Parathyroid adenoma (tissue), 2 donors: ENCODE measurements at regions not wholly inside any gene's neighbourhood (a gene's known extent, or its start where the extent isn't known, plus 50 kb on each side); places are given as distances from the start of the nearest gene placed in this dataset.
A peak's percentile ranks its signal among the peaks of the same experiment; 100 is the strongest.

Experiments
- H2AFZ ChIP-seq: fragments of 300-600 bp; sonication (generic); one replicate; pipeline ENCODE4 v1.7.0; 2017; ENCODE audit warnings: antibody characterized with exemption, mild to moderate bottlenecking
- H3K27ac ChIP-seq: fragments of 300-600 bp; sonication (generic); one replicate; pipeline ENCODE4 v1.7.0; 2017
- H3K27me3 ChIP-seq: fragments of 300-600 bp; sonication (generic); one replicate; pipeline ENCODE4 v1.7.0; 2017; ENCODE audit warnings: low read length; ENCODE audit not compliant: control insufficient read depth, insufficient read depth
- H3K36me3 ChIP-seq: fragments of 300-600 bp; sonication (generic); one replicate; pipeline ENCODE4 v1.7.0; 2017; ENCODE audit warnings: low read length; ENCODE audit not compliant: control insufficient read depth, insufficient read depth
- H3K4me1 ChIP-seq: fragments of 300-600 bp; sonication (generic); one replicate; pipeline ENCODE4 v1.7.0; 2017; ENCODE audit warnings: control low read depth
- H3K4me2 ChIP-seq: fragments of 300-600 bp; sonication (generic); one replicate; pipeline ENCODE4 v1.7.0; 2017; ENCODE audit warnings: low read length
- H3K4me3 ChIP-seq: fragments of 300-600 bp; sonication (generic); one replicate; pipeline ENCODE4 v1.7.0; 2017; ENCODE audit warnings: low read depth, low read length
- H3K79me2 ChIP-seq: fragments of 300-600 bp; sonication (generic); one replicate; pipeline ENCODE4 v1.7.0; 2017; ENCODE audit warnings: control low read depth
- H3K9ac ChIP-seq: fragments of 300-600 bp; sonication (generic); one replicate; pipeline ENCODE4 v1.7.0; 2017; ENCODE audit warnings: mild to moderate bottlenecking
- H3K9me3 ChIP-seq: fragments of 300-600 bp; sonication (generic); one replicate; pipeline ENCODE4 v1.7.0; 2017; ENCODE audit warnings: low read length; ENCODE audit not compliant: control insufficient read depth
- TF ChIP-seq, protein P1 (sequence below): fragments of 300-600 bp; sonication (generic); IDR thresholded peaks from one replicate; pipeline ENCODE4 v1.7.0; 2017; ENCODE audit warnings: antibody characterized with exemption, mild to moderate bottlenecking
- donor health status: primary hyperparathyroidism.

DNA sequence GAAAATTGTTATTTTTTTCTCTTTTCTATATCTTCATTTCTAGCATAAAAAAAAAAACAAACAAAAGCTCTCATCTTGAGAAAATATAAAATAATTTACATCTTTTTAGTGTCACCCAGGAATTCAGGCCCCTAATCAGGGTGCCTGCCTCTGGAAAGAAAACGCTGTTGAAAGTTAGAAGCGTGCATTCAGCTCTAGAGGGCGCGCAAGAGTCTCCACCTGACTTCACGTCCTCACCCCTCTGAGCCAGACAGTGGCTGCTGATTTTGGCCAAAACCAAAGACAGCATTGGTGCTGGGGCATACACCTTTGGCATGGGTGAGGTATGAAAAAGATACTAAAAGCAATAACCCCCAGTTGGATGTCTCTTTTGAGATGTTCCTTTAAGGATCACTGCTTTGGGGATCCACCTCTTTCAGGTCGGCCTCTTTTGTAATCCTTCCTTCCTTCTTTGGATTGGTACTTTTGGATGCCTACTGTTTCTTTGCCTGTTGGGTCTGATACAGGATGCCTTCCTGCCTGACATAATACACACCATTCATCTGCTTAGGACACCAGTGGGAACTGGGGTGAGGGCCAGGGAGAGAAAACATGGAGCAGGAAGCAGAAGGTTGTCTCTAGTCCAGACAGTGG lies 77.6 kb upstream of the CHRM3 start:
- TF ChIP-seq, protein P1, sequence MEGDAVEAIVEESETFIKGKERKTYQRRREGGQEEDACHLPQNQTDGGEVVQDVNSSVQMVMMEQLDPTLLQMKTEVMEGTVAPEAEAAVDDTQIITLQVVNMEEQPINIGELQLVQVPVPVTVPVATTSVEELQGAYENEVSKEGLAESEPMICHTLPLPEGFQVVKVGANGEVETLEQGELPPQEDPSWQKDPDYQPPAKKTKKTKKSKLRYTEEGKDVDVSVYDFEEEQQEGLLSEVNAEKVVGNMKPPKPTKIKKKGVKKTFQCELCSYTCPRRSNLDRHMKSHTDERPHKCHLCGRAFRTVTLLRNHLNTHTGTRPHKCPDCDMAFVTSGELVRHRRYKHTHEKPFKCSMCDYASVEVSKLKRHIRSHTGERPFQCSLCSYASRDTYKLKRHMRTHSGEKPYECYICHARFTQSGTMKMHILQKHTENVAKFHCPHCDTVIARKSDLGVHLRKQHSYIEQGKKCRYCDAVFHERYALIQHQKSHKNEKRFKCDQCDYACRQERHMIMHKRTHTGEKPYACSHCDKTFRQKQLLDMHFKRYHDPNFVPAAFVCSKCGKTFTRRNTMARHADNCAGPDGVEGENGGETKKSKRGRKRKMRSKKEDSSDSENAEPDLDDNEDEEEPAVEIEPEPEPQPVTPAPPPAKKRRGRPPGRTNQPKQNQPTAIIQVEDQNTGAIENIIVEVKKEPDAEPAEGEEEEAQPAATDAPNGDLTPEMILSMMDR = peak; percentile 10
- no peaks in the 10 kb centered on the region for H3K27me3 ChIP-seq
- no peaks in the 10 kb centered on the region for H3K36me3 ChIP-seq

DNA sequence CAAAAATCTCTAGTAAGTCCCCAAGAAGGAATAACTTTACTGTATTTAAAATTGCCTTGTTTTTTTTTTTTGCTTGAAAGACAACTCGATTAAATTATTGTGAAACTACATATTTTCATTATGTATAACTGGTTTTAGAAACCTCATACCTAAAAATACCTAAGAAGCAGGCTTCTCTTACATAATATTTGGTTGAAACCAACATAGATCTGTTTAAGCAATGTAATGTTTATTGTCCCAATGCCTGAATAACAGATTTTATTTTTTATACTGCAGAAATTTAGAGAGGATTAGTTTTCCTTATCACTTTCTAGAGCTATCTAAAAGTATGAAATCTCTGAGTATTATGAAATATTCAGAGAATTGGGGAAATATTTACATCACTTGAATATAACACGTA lies 78.5 kb upstream of the CHRM3 start:
- Histone ChIP-seq H3K4me1 (no peaks in the 10 kb centered on the region), H3K9me3 (no peaks in the 10 kb centered on the region), H3K36me3 (no peaks in the 10 kb centered on the region), H3K27ac (no peak overlapping the region), H3K9ac (no peak overlapping the region), H3K27me3 (no peaks in the 10 kb centered on the region), H3K4me3 (no peak overlapping the region), H3K79me2 (no peaks in the 10 kb centered on the region), H3K4me2 (no peak overlapping the region), H2AFZ (no peak overlapping the region)
- TF ChIP-seq, protein P1 = no peak

More for the DNA sequence above, 77.6 kb upstream of the CHRM3 start:
- Histone ChIP-seq H3K4me1 (no peaks in the 10 kb centered on the region), H3K79me2 (no peaks in the 10 kb centered on the region), H3K27ac (no peak overlapping the region), H3K9ac (no peak overlapping the region), H3K9me3 (no peaks in the 10 kb centered on the region), H2AFZ (no peak overlapping the region), H3K4me2 (no peak overlapping the region), H3K4me3 (no peak overlapping the region)

DNA sequence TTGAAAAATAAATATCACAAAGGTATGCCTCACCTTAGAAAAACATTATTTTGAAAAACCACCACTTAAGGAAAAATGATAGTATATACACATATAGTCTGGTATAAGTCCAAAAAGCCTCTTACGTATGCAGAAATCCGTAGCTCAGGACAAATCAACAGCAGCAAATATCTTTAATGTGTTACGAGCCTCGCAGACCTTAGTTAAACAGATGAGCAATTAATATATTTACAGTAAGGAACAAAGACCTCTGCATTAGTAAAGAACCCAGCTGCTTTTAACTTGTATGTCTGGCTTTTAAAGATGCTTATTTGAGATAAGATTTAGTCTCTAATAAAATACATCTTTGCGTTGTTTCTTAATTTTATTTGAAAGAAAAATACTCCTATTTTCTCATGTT lies 79.9 kb upstream of the CHRM3 start:
- H3K9ac ChIP-seq = no peak overlapping the region
- H3K4me2 ChIP-seq = no peak overlapping the region
- no peaks in the 10 kb centered on the region for H3K27me3 ChIP-seq
- no peaks in the 10 kb centered on the region for H3K9me3 ChIP-seq
- no peak overlapping the region for H3K27ac ChIP-seq
- no peak overlapping the region for H3K4me3 ChIP-seq
- TF ChIP-seq, protein P1 = no peak
- no peak overlapping the region for H2AFZ ChIP-seq
- H3K36me3 ChIP-seq = no peaks in the 10 kb centered on the region
- H3K4me1 ChIP-seq = no peaks in the 10 kb centered on the region
- no peaks in the 10 kb centered on the region for H3K79me2 ChIP-seq

DNA sequence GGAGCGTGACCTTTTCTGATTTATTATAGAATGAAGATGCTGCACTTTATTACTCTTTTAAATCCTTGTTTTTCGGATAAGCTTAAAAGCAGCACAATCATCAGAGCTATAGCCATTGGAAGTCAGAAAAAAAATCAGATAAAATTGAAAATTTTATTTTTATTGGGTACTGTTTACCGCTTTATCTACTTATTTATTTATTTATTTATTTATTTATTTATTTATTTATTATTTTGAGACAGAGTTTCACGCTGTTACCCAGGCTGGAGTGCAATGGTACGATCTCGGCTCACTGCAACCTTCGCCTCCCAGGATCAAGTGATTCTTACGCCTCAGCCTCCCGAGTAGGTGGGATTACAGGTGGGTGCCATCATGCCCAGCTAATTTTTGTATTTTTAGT lies 83.1 kb upstream of the CHRM3 start:
- Histone ChIP-seq H3K27ac (no peak overlapping the region), H2AFZ (no peak overlapping the region), H3K9me3 (no peaks in the 10 kb centered on the region), H3K4me1 (no peaks in the 10 kb centered on the region), H3K79me2 (no peaks in the 10 kb centered on the region), H3K27me3 (no peaks in the 10 kb centered on the region), H3K4me3 (no peak overlapping the region), H3K4me2 (no peak overlapping the region), H3K9ac (no peak overlapping the region), H3K36me3 (no peaks in the 10 kb centered on the region)
- TF ChIP-seq, protein P1 = no peak

DNA sequence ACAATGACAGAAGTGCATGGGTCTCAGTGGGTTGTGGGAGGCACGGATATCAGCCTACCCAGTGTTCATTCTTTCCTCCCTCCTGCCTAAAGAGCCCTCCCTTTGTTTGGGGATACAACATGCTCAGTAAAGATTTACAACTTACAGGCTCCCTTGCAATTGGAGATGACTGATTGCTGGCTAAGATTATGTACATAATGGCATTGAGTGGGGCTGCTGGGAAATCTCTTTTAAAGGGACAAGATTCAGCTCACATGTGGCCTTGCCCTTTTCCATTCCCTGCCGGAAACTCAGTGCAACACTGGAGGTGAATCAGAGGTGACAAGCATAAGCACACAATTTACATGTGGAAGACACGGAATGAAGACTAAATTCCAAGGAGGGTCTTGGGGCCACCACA lies 83.7 kb upstream of the CHRM3 start:
- H2AFZ ChIP-seq = no peak overlapping the region
- TF ChIP-seq, protein P1 = no peak
- no peak overlapping the region for H3K9ac ChIP-seq
- no peaks in the 10 kb centered on the region for H3K27me3 ChIP-seq
- no peak overlapping the region for H3K27ac ChIP-seq
- no peaks in the 10 kb centered on the region for H3K9me3 ChIP-seq
- no peaks in the 10 kb centered on the region for H3K36me3 ChIP-seq
- no peak overlapping the region for H3K4me2 ChIP-seq
- H3K4me1 ChIP-seq = no peaks in the 10 kb centered on the region
- no peaks in the 10 kb centered on the region for H3K79me2 ChIP-seq
- H3K4me3 ChIP-seq = no peak overlapping the region
